ENCODE measurements at regions not wholly inside any gene's neighbourhood (a gene's known extent, or its start where the extent isn't known, plus 50 kb on each side); places are given as distances from the start of the nearest gene placed in this dataset.

GRCh38 chr10:124233546-124234138 lies 140.2 kb upstream of the CHST15 start:
- H3K27ac Mint-ChIP-seq: peak overlapping the region in 2 of 3 donors; percentile 46 to 93
- H3K4me1 Mint-ChIP-seq: peaks cover 3 to 15% (median 5%) of the 10 kb centered on the region in 3 donors

GRCh38 chr10:124232686-124233545 lies 139.5 kb upstream of the CHST15 start:
- Mint-ChIP-seq H3K9me3 (peaks cover 0 to 4% (median 0%) of the 10 kb centered on the region in 3 donors), H3K27ac (peak overlapping the region in 1 of 3 donors; percentile 93), H3K4me3 (peak overlapping the region in 1 of 4 donors; percentile 40), H3K36me3 (no peaks in the 10 kb centered on the region), H3K27me3 (peaks cover 4% of the 10 kb centered on the region), H3K4me1 (peaks cover 0 to 14% (median 4%) of the 10 kb centered on the region in 3 donors)

More at GRCh38 chr10:124233546-124234138, 140.2 kb upstream of the CHST15 start:
- Mint-ChIP-seq H3K27me3 (peaks cover 4% of the 10 kb centered on the region), H3K4me3 (no peak overlapping the region), H3K36me3 (no peaks in the 10 kb centered on the region), H3K9me3 (peaks cover 0 to 4% (median 0%) of the 10 kb centered on the region in 3 donors)

DNA sequence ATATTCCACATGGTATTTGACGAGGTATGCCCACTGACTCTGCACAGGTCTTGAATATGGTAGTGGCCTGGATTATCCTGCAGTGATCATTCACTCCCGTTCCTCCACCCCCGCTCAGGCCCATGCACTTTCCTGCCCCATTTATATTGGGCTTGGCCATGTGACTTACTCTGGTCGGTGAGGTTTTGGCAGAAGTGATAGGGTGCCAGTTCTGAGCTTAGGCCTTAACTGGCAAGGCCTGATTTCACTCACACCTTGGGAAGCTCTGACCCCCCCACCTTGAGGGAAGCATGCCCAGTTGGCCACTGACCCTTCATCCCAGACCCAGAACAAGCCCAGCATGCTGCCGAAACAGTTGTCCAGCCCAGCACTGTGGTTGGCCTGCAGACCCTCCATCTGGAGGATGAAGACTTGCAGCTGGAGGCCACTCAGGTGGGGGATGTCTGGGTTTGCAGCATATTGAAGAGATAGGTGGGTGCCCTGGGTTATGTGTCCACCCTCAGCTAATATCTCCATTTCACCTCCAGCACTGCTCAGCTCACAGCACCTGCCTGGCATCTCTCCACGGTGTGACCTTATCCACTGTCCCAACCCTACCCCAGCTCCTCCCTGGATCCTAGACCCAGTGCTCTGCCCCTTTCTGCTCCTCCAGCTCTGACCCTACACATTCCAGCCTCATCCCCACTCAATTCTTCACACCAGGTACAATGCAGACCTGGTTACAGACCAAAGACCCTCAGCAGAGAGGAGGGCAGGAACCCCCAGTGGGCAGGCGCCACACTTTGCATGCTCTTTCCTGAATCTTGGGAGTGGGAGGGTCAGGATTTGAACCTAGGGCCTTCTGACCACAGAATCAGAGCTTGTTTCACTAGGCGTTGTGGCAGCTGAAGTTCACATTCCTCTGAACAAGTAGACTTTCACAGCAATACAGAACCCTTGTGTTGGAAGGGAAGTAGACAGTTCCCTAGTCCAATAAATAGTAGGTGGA lies 138.1 kb upstream of the CHST15 start:
- Mint-ChIP-seq H3K4me3 (peak overlapping the region in 2 of 4 donors; percentile 32 to 74), H3K4me1 (peaks cover 0 to 7% (median 2%) of the 10 kb centered on the region in 3 donors)

DNA sequence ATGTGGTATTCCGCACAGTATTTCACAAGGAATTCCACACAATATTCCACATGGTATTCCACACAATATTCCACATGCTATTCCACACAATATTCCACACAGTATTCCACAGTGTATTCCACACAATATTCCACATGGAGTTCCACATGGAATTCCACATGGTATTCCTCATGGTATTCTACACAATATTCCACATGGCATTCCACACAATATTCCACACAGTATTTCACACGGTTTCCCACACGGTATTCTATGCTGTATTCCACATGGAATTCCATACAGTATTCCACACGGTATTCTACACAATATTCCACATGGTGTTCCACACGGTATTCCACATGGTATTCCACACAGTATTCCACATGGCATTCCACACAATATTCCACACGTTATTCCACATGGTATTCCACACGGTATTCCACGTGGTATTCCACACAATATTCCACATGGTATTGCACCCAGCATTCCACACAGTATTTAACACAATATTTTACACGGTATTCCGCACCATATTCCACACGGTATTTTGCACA lies 137.3 kb upstream of the CHST15 start:
- Mint-ChIP-seq H3K36me3 (peaks cover 3% of the 10 kb centered on the region), H3K9me3 (no peaks in the 10 kb centered on the region), H3K27me3 (peaks cover 2% of the 10 kb centered on the region), H3K4me1 (peaks cover 3 to 6% (median 5%) of the 10 kb centered on the region in 3 donors), H3K27ac (peak overlapping the region; percentile 93 to 98 (median 96)), H3K4me3 (peak overlapping the region in 2 of 4 donors; percentile 12 to 74)

More for the DNA sequence above, 138.1 kb upstream of the CHST15 start:
- H3K9me3 Mint-ChIP-seq: peaks cover 0 to 2% (median 0%) of the 10 kb centered on the region in 3 donors
- peaks cover 4% of the 10 kb centered on the region for H3K27me3 Mint-ChIP-seq
- H3K36me3 Mint-ChIP-seq: no peaks in the 10 kb centered on the region
- H3K27ac Mint-ChIP-seq: peak overlapping the region; percentile 93 to 98 (median 96)

GRCh38 chr10:124229989-124230634 lies 136.7 kb upstream of the CHST15 start:
- peaks cover 2% of the 10 kb centered on the region for H3K27me3 Mint-ChIP-seq

GRCh38 chr10:124229201-124229988 lies 136.0 kb upstream of the CHST15 start:
- H3K4me1 Mint-ChIP-seq: peaks cover 5 to 11% (median 7%) of the 10 kb centered on the region in 3 donors
- peaks cover 2% of the 10 kb centered on the region for H3K27me3 Mint-ChIP-seq
- H3K4me3 Mint-ChIP-seq: peak overlapping the region in 2 of 4 donors; percentile 5 to 74
- H3K9me3 Mint-ChIP-seq: no peaks in the 10 kb centered on the region
- peak overlapping the region; percentile 61 to 98 (median 93) for H3K27ac Mint-ChIP-seq
- H3K36me3 Mint-ChIP-seq: peaks cover 3% of the 10 kb centered on the region

More at GRCh38 chr10:124229989-124230634, 136.7 kb upstream of the CHST15 start:
- peak overlapping the region; percentile 93 to 98 (median 96) for H3K27ac Mint-ChIP-seq
- H3K4me3 Mint-ChIP-seq: peak overlapping the region in 1 of 4 donors; percentile 74
- H3K4me1 Mint-ChIP-seq: peaks cover 5 to 6% (median 6%) of the 10 kb centered on the region in 3 donors
- peaks cover 3% of the 10 kb centered on the region for H3K36me3 Mint-ChIP-seq
- H3K9me3 Mint-ChIP-seq: no peaks in the 10 kb centered on the region

DNA sequence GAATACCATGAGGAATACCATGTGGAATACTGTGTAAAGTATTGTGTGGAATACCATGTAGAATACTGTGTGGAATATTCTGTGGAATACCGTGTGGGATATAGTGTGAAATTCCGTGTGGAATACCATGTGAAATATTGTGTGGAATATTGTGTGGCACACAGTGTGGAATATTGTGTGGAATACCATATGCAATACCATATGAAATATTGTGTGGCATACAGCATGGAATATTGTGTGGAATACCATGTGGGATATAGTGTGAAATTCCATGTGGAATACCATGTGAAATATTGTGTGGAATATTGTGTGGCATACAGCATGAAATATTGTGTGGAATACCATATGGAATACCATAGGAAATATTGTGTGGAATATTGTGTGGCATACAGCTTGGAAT lies 135.1 kb upstream of the CHST15 start:
- H3K4me1 Mint-ChIP-seq: peaks cover 5 to 16% (median 7%) of the 10 kb centered on the region in 3 donors
- peaks cover 2% of the 10 kb centered on the region for H3K27me3 Mint-ChIP-seq
- no peak overlapping the region for H3K4me3 Mint-ChIP-seq
- peak overlapping the region; percentile 47 to 100 (median 98) for H3K27ac Mint-ChIP-seq
- H3K36me3 Mint-ChIP-seq: peaks cover 3% of the 10 kb centered on the region
- no peaks in the 10 kb centered on the region for H3K9me3 Mint-ChIP-seq

GRCh38 chr10:124227988-124228387 lies 134.6 kb upstream of the CHST15 start:
- Mint-ChIP-seq H3K36me3 (peaks cover 3% of the 10 kb centered on the region), H3K4me1 (peaks cover 5 to 16% (median 7%) of the 10 kb centered on the region in 3 donors), H3K9me3 (no peaks in the 10 kb centered on the region), H3K4me3 (peak overlapping the region in 1 of 4 donors; percentile 91), H3K27me3 (peaks cover 2% of the 10 kb centered on the region), H3K27ac (peak overlapping the region; percentile 91 to 100 (median 98))

DNA sequence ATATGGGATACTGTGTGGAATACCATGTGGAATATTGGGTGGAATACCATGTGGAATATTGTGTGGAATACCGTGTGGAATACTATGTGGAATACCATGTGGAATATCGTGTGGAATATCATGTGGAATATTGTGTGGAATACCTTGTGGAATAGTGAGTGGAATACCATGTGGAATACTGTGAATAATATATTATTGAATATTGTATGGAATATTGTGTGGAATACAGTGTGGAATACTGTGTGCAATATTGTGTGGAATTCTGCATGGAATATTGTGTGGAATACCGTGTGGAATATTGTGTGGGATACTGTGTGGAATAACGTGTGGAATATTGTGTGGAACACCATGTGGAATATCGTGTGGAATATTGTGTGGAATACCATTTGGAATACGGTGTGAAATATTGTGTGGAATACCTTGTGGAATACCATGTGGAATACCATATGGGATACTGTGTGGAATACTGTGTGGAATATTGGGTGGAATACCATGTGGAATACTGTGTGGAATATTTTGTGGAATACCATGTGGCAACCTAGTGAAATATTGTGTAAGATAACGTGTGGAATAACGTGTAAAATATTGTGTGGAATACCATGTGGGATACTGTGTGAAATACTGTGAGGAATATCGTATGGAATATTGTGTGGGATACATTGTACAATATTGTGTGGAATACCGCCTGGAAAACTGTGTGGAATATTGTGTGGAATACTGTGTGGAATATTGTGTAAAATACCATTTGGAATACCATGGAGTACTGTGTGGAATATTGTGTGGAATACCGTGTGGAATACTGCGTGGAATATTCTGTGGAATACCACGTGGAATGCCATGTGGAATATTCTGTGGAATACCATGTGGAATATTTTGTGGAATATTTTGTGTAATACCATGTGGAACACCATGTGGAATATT lies 133.9 kb upstream of the CHST15 start:
- H3K4me3 Mint-ChIP-seq: peak overlapping the region in 2 of 4 donors; percentile 20 to 91
- no peaks in the 10 kb centered on the region for H3K9me3 Mint-ChIP-seq
- H3K27me3 Mint-ChIP-seq: peaks cover 2% of the 10 kb centered on the region
- H3K36me3 Mint-ChIP-seq: peaks cover 3% of the 10 kb centered on the region
- peak overlapping the region; percentile 91 to 100 (median 98) for H3K27ac Mint-ChIP-seq
- peaks cover 11 to 18% (median 12%) of the 10 kb centered on the region in 3 donors for H3K4me1 Mint-ChIP-seq

- Mint-ChIP-seq H3K9me3 (no peaks in the 10 kb centered on the region), H3K27ac (peak overlapping the region; percentile 91 to 100 (median 98)), H3K27me3 (peaks cover 2% of the 10 kb centered on the region), H3K4me3 (peak overlapping the region in 2 of 4 donors; percentile 69 to 91), H3K36me3 (peaks cover 3% of the 10 kb centered on the region), H3K4me1 (peaks cover 18 to 26% (median 19%) of the 10 kb centered on the region in 3 donors)
Measured at GRCh38 chr10:124226271-124227054, 133.1 kb upstream of the CHST15 start.

GRCh38 chr10:124225467-124226270 lies 132.3 kb upstream of the CHST15 start:
- Mint-ChIP-seq H3K4me1 (peaks cover 15 to 32% (median 21%) of the 10 kb centered on the region in 3 donors), H3K36me3 (peaks cover 3% of the 10 kb centered on the region), H3K27me3 (no peaks in the 10 kb centered on the region), H3K27ac (peak overlapping the region; percentile 65 to 100 (median 98)), H3K4me3 (peak overlapping the region in 2 of 4 donors; percentile 69 to 91), H3K9me3 (no peaks in the 10 kb centered on the region)
